Duodenal mucosa (tissue), 2 donors: ENCODE measurements at regions not wholly inside any gene's neighbourhood (a gene's known extent, or its start where the extent isn't known, plus 50 kb on each side); places are given as distances from the start of the nearest gene placed in this dataset.
"Not testable (repeated sequence)": the region's sequence is repeated elsewhere in the genome, so short reads cannot be mapped to it uniquely, and the experiment has no call there.

Experiments
- H3K27ac ChIP-seq: one replicate; pipeline ENCODE4 v1.7.0; 2013; ENCODE audit warnings: low read depth, low read length
- H3K27me3 ChIP-seq, 2 donors: one replicate each; pipeline ENCODE4 v1.7.0; 2013; ENCODE audit warnings: low read length in 2 of 2, control low read depth in 1 of 2; ENCODE audit not compliant: insufficient read depth in 2 of 2, control insufficient read depth in 1 of 2
- H3K36me3 ChIP-seq, 2 donors: one replicate each; pipeline ENCODE4 v1.7.0; 2013; ENCODE audit warnings: low read length in 2 of 2, control low read depth in 1 of 2; ENCODE audit not compliant: insufficient read depth in 2 of 2, control insufficient read depth in 1 of 2
- H3K4me1 ChIP-seq, 2 donors: one replicate each; pipeline ENCODE4 v1.7.0; 2013; ENCODE audit warnings: low read length in 2 of 2, control low read depth in 1 of 2; ENCODE audit not compliant: insufficient read depth in 2 of 2, control insufficient read depth in 1 of 2
- H3K4me3 ChIP-seq, 2 donors: one replicate each; pipeline ENCODE4 v1.7.0; 2013; ENCODE audit warnings: low read length in 2 of 2, low read depth in 1 of 2
- H3K9ac ChIP-seq, 2 donors: one replicate each; pipeline ENCODE4 v1.7.0; 2013; ENCODE audit warnings: low read length in 2 of 2, low read depth in 1 of 2
- H3K9me3 ChIP-seq, 2 donors: one replicate each; pipeline ENCODE4 v1.7.0; 2013; ENCODE audit warnings: low read length in 2 of 2, control low read depth in 1 of 2; ENCODE audit not compliant: control insufficient read depth in 1 of 2

GRCh38 chrX:1103360-1103759 is 109.1 kb downstream of the CRLF2 start:
- Histone ChIP-seq H3K9me3 (no peaks in the 10 kb centered on the region), H3K4me1 (no peaks in the 10 kb centered on the region), H3K27me3 (no peaks in the 10 kb centered on the region), H3K4me3 (no peak overlapping the region), H3K36me3 (no peaks in the 10 kb centered on the region), H3K27ac (no peak overlapping the region), H3K9ac (no peak overlapping the region)

GRCh38 chrX:1102786-1103185 is 109.7 kb downstream of the CRLF2 start:
- Histone ChIP-seq H3K27me3 (no peaks in the 10 kb centered on the region), H3K9me3 (no peaks in the 10 kb centered on the region), H3K9ac (no peak overlapping the region), H3K27ac (no peak overlapping the region), H3K4me1 (no peaks in the 10 kb centered on the region), H3K4me3 (no peak overlapping the region), H3K36me3 (no peaks in the 10 kb centered on the region)

DNA sequence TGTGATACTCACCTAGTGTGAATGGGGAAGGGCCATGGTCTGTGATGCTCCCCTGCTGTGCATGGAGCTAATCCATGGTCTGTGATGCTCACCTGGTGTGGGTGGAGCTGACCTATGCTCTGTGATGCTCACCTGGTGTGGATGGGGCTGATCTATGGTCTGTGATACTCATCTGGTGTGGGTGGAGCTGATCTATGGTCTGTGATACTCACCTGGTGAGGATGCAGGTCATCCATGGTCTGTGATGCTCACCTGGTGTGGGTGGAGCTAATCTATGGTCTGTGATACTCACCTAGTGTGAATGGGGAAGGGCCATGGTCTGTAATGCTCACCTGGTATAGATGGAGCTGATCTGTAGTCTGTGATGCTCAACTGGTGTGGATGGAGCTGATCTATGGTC is 110.2 kb downstream of the CRLF2 start:
- not testable (repeated sequence) for H3K27me3 ChIP-seq, H3K36me3 ChIP-seq, H3K4me3 ChIP-seq, H3K9ac ChIP-seq, H3K27ac ChIP-seq, H3K9me3 ChIP-seq, H3K4me1 ChIP-seq

GRCh38 chrX:1099146-1099770 is 113.2 kb downstream of the CRLF2 start:
- H3K27me3 ChIP-seq: no peaks in the 10 kb centered on the region
- H3K9ac ChIP-seq: no peak overlapping the region
- H3K36me3 ChIP-seq: no peaks in the 10 kb centered on the region
- no peak overlapping the region for H3K4me3 ChIP-seq
- no peak overlapping the region for H3K27ac ChIP-seq
- H3K4me1 ChIP-seq: no peaks in the 10 kb centered on the region
- H3K9me3 ChIP-seq: peaks cover 7 to 16% of the 10 kb centered on the region in 2 donors

DNA sequence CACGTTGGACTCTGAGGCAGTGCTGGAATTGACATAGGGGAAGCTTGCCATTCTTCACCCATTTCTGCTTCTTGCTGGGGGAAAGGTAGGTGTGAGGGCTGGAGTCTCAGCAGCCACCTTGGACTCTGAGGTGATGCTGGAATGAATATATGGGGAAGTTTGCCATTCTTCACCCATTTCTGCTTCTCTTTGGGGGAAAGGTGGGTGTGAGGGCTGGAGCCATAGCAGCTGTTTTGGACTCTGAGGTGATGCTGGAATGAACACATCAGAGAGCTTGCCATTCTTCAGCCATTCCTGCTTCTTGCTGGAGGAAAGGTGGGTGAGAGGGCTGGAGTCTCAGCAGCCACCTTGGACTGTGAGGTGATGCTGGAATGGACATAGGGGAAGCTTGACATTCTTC is 115.1 kb downstream of the CRLF2 start:
- Histone ChIP-seq H3K9ac (no peak overlapping the region), H3K36me3 (no peaks in the 10 kb centered on the region), H3K9me3 (peaks cover 7 to 16% of the 10 kb centered on the region in 2 donors), H3K4me1 (no peaks in the 10 kb centered on the region), H3K4me3 (no peak overlapping the region), H3K27ac (no peak overlapping the region), H3K27me3 (no peaks in the 10 kb centered on the region)

GRCh38 chrX:1094566-1095333 is 117.7 kb downstream of the CRLF2 start:
- Histone ChIP-seq H3K9ac (no peak overlapping the region), H3K27ac (no peak overlapping the region), H3K36me3 (no peaks in the 10 kb centered on the region), H3K4me3 (no peak overlapping the region), H3K27me3 (no peaks in the 10 kb centered on the region), H3K4me1 (no peaks in the 10 kb centered on the region), H3K9me3 (peaks cover 7 to 16% of the 10 kb centered on the region in 2 donors)

- Histone ChIP-seq H3K9ac (no peak overlapping the region), H3K4me1 (no peaks in the 10 kb centered on the region), H3K27me3 (no peaks in the 10 kb centered on the region), H3K4me3 (no peak overlapping the region), H3K27ac (no peak overlapping the region), H3K36me3 (no peaks in the 10 kb centered on the region), H3K9me3 (peaks cover 7 to 16% of the 10 kb centered on the region in 2 donors)
These were observed 118.6 kb downstream of the CRLF2 start for GRCh38 chrX:1093586-1094421.

GRCh38 chrX:1093121-1093520 is 119.3 kb downstream of the CRLF2 start:
- peaks cover 7 to 16% of the 10 kb centered on the region in 2 donors for H3K9me3 ChIP-seq
- no peaks in the 10 kb centered on the region for H3K4me1 ChIP-seq
- no peak overlapping the region for H3K27ac ChIP-seq
- H3K4me3 ChIP-seq: no peak overlapping the region
- H3K36me3 ChIP-seq: no peaks in the 10 kb centered on the region
- no peaks in the 10 kb centered on the region for H3K27me3 ChIP-seq
- H3K9ac ChIP-seq: no peak overlapping the region

GRCh38 chrX:1086444-1087409 is 125.7 kb downstream of the CRLF2 start:
- Histone ChIP-seq H3K9me3 (peaks cover 11 to 17% of the 10 kb centered on the region in 2 donors), H3K36me3 (no peaks in the 10 kb centered on the region), H3K27me3 (no peaks in the 10 kb centered on the region), H3K4me3 (no peak overlapping the region), H3K9ac (no peak overlapping the region), H3K4me1 (no peaks in the 10 kb centered on the region), H3K27ac (no peak overlapping the region)
